ENCODE measurements at regions not wholly inside any gene's neighbourhood (a gene's known extent, or its start where the extent isn't known, plus 50 kb on each side); places are given as distances from the start of the nearest gene placed in this dataset.

GRCh38 chr7:23927709-23928417 is 217.8 kb downstream of the STK31 start:
- no CpG with 5 or more reads among the region's 5 CpGs for WGBS (ENCODE audit: insufficient coverage)
- H3K9ac ChIP-seq (ENCODE audit: insufficient read depth, low read length, poor library complexity, severe bottlenecking): no peak overlapping the region
- no peaks in the 10 kb centered on the region for H3K4me1 Mint-ChIP-seq
- H3K27ac Mint-ChIP-seq: no peak overlapping the region
- H3K27me3 Mint-ChIP-seq (ENCODE audit: low read depth in 3 of 3): peaks cover 0 to 4% (median 2%) of the 10 kb centered on the region in 3 donors
- no peaks in the 10 kb centered on the region for H4K20me1 ChIP-seq (ENCODE audit: insufficient read depth, low read length)
- no peaks in the 10 kb centered on the region for H3K4me1 ChIP-seq (ENCODE audit: control insufficient read depth in 1 of 2, insufficient read depth in 2 of 2, low read length in 2 of 2)
- H3K9me3 Mint-ChIP-seq: peaks cover 0 to 3% (median 0%) of the 10 kb centered on the region in 7 donors
- H3K36me3 ChIP-seq (replicated peaks in 1 of 2; ENCODE audit: control insufficient read depth in 1 of 2, insufficient read depth in 2 of 2, low read length in 2 of 2): no peaks in the 10 kb centered on the region
- no peak overlapping the region for H3K4me3 Mint-ChIP-seq
- no peak for DNase-seq
- H3K36me3 Mint-ChIP-seq: no peaks in the 10 kb centered on the region
- no peak overlapping the region for H3K4me3 ChIP-seq (replicated peaks in 1 of 3; ENCODE audit: low read depth in 2 of 3, low read length in 3 of 3)
- no peaks in the 10 kb centered on the region for H3K79me2 ChIP-seq (ENCODE audit: insufficient read depth, low read length)
- no peaks in the 10 kb centered on the region for H3K27me3 ChIP-seq (ENCODE audit: control insufficient read depth in 2 of 2, insufficient read depth in 2 of 2, low read length in 2 of 2)
- no peak overlapping the region for H3K27ac ChIP-seq (ENCODE audit: low read depth in 1 of 2, low read length in 2 of 2)
- intact Hi-C loops (cut with micrococcal nuclease): no loop called here
- H2AFZ ChIP-seq (ENCODE audit: insufficient read depth, low read depth, low read length, poor library complexity, severe bottlenecking): no peak overlapping the region
- TF ChIP-seq CTCF (IDR thresholded peaks at IDR 0.05): no peak
- no peaks in the 10 kb centered on the region for H3K9me3 ChIP-seq (replicated peaks in 1 of 2; ENCODE audit: control insufficient read depth in 1 of 2, insufficient read depth in 1 of 2, low read length in 2 of 2)
- H3K4me2 ChIP-seq (replicated peaks; ENCODE audit: extremely low read depth, low read length, poor library complexity, severe bottlenecking): no peak overlapping the region

- H3K27me3 ChIP-seq (ENCODE audit: control insufficient read depth in 2 of 2, insufficient read depth in 2 of 2, low read length in 2 of 2): no peaks in the 10 kb centered on the region
- H3K4me1 ChIP-seq (ENCODE audit: control insufficient read depth in 1 of 2, insufficient read depth in 2 of 2, low read length in 2 of 2): no peaks in the 10 kb centered on the region
- Mint-ChIP-seq H3K36me3 (no peaks in the 10 kb centered on the region), H3K27ac (no peak overlapping the region), H3K4me3 (no peak overlapping the region), H3K9me3 (peaks cover 0 to 2% (median 0%) of the 10 kb centered on the region in 7 donors), H3K27me3 (ENCODE audit: low read depth in 3 of 3) (peaks cover 0 to 4% (median 2%) of the 10 kb centered on the region in 3 donors), H3K4me1 (no peaks in the 10 kb centered on the region)
- H3K9ac ChIP-seq (ENCODE audit: insufficient read depth, low read length, poor library complexity, severe bottlenecking): no peak overlapping the region
- H2AFZ ChIP-seq (ENCODE audit: insufficient read depth, low read depth, low read length, poor library complexity, severe bottlenecking): no peak overlapping the region
- H3K4me2 ChIP-seq (replicated peaks; ENCODE audit: extremely low read depth, low read length, poor library complexity, severe bottlenecking): no peak overlapping the region
- no peak overlapping the region for H3K27ac ChIP-seq (ENCODE audit: low read depth in 1 of 2, low read length in 2 of 2)
- no peak overlapping the region for H3K4me3 ChIP-seq (replicated peaks in 1 of 3; ENCODE audit: low read depth in 2 of 3, low read length in 3 of 3)
- no peaks in the 10 kb centered on the region for H3K79me2 ChIP-seq (ENCODE audit: insufficient read depth, low read length)
- no peaks in the 10 kb centered on the region for H4K20me1 ChIP-seq (ENCODE audit: insufficient read depth, low read length)
- no peaks in the 10 kb centered on the region for H3K9me3 ChIP-seq (replicated peaks in 1 of 2; ENCODE audit: control insufficient read depth in 1 of 2, insufficient read depth in 1 of 2, low read length in 2 of 2)
- WGBS (ENCODE audit: insufficient coverage): 75% methylated on average over 1 of the region's 3 CpGs
- no peak for DNase-seq
- no peaks in the 10 kb centered on the region for H3K36me3 ChIP-seq (replicated peaks in 1 of 2; ENCODE audit: control insufficient read depth in 1 of 2, insufficient read depth in 2 of 2, low read length in 2 of 2)
- TF ChIP-seq CTCF (IDR thresholded peaks at IDR 0.05): no peak
- intact Hi-C loops (cut with micrococcal nuclease): no loop called here
Observed at GRCh38 chr7:23928418-23928775, 218.4 kb downstream of the STK31 start.
